Activated T-cell treated with anti-CD3 and anti-CD28 coated beads, Interleukin-2, amount 50 U/mL, for 24 hours (primary cell): ENCODE measurements at regions not wholly inside any gene's neighbourhood (a gene's known extent, or its start where the extent isn't known, plus 50 kb on each side); places are given as distances from the start of the nearest gene placed in this dataset.

Experiments used
- DNase-seq: peaks from one replicate; pipeline ENCODE4 v3.0.0-alpha.2; 2020
- H3K27ac Mint-ChIP-seq: 2 replicates; pipeline ENCODE4 v1.8.0; 2020; ENCODE audit warnings: mild to moderate bottlenecking, mixed read lengths
- H3K27me3 Mint-ChIP-seq: 2 replicates; pipeline ENCODE4 v1.8.0; 2020; ENCODE audit warnings: mixed read lengths
- H3K36me3 Mint-ChIP-seq: 2 replicates; pipeline ENCODE4 v1.8.0; 2020; ENCODE audit warnings: low read depth, mixed read lengths
- H3K4me1 Mint-ChIP-seq: 2 replicates; pipeline ENCODE4 v1.8.0; 2020; ENCODE audit warnings: low read depth, mixed read lengths
- H3K4me3 Mint-ChIP-seq: 2 replicates; pipeline ENCODE4 v1.8.0; 2020; ENCODE audit warnings: mild to moderate bottlenecking, moderate library complexity, mixed read lengths
- H3K9me3 Mint-ChIP-seq: 2 replicates; pipeline ENCODE4 v1.8.0; 2020; ENCODE audit warnings: mixed read lengths

DNA sequence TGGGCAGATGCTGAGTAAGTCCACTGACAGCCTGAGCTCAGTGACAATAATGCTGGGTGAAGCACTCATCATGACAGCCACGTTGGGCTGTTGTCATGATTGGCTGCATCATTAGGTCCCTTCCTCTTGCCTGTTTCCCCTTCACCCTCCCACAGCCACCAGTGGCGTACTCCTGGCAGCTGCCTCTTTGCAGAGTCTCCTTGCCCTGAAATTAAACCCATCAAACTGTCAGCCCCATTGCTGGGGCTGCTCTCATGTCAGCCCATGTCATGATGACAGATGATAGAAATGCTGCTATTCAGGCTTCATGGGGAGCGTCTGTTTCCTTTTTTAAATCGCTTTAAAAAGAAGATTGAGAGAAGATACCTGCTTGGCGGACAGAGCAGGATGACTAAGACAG lies 327.4 kb downstream of the AGTPBP1 start:
- Mint-ChIP-seq H3K9me3 (no peaks in the 10 kb centered on the region), H3K27ac (no peak overlapping the region), H3K27me3 (no peaks in the 10 kb centered on the region), H3K4me3 (no peak overlapping the region), H3K36me3 (no peaks in the 10 kb centered on the region), H3K4me1 (no peaks in the 10 kb centered on the region)
- no peak for DNase-seq

DNA sequence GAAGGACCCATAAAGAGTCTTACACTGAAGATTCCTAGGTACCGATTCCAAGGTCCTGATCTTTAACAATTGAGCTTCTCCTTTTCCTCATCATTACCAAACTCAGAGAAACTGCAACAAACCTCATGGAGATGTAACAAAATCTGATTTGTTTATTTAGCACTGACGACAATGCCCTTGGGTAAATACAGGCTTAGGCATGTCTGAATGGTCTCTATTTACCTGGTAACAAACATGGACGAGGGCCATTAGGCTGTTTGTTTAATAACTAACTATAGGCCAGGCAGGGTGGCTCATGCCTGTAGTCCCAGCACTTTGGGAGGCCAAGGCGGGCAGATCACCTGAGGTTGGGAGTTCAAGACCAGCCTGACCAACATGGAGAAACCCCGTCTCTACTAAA lies 333.3 kb downstream of the AGTPBP1 start:
- no peak for DNase-seq
- H3K27ac Mint-ChIP-seq = no peak overlapping the region
- no peaks in the 10 kb centered on the region for H3K36me3 Mint-ChIP-seq
- no peaks in the 10 kb centered on the region for H3K4me1 Mint-ChIP-seq
- H3K4me3 Mint-ChIP-seq = no peak overlapping the region
- H3K27me3 Mint-ChIP-seq = peaks cover 3% of the 10 kb centered on the region
- H3K9me3 Mint-ChIP-seq = no peaks in the 10 kb centered on the region

DNA sequence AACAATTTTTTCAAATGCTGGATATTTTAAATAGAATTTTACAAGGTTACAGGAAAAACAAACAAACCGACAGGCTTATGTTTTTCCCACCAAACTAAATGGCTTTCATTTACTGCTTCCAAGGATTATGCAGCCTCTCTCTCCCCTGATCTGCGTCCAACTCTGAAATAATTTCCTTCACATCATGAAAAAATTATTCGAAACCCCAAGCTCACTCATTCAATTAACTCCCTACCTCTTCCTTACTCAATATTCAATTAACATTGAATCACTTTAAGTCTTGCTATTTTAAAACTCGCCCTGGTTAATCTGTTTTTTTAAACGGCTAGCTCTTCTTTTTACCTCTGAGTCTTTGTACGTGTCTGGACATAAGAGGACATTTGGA lies 336.2 kb downstream of the AGTPBP1 start:
- Mint-ChIP-seq H3K4me1 (no peaks in the 10 kb centered on the region), H3K36me3 (no peaks in the 10 kb centered on the region)

DNA sequence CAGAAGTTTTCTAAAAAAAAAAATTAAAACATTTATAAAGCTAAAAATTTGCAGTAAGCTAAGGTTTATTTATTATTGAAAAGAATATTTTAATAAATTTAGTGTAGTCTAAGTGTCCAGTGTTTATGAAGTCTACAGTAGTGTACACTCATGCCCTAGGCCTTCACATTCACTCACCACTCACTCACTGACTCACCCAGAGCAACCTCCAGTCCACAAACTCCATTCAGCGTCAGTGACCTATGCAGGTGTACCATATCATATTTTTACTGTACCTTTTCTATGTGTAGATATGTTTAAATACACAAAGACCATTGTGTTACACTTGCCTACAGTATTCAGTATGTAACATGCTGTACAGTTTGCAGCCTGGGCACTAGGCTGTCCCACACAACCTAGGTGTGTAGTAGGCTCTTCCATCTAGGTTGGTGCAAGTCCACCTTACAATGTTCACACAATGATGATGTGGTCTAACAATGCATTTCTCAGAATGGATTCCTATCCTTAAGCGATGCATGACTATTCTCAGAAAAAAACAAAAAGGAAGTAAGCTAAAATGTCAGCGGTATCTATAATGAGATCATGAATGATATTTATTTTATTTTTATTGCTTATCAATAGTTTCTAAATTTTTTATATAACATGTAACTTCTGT lies 336.7 kb downstream of the AGTPBP1 start:
- no peaks in the 10 kb centered on the region for H3K4me1 Mint-ChIP-seq
- no peaks in the 10 kb centered on the region for H3K36me3 Mint-ChIP-seq
- no peaks in the 10 kb centered on the region for H3K9me3 Mint-ChIP-seq
- DNase-seq = no peak
- H3K4me3 Mint-ChIP-seq = no peak overlapping the region
- peaks cover 8% of the 10 kb centered on the region for H3K27me3 Mint-ChIP-seq
- H3K27ac Mint-ChIP-seq = no peak overlapping the region

More for the DNA sequence above, 336.2 kb downstream of the AGTPBP1 start:
- DNase-seq = no peak
- Mint-ChIP-seq H3K27ac (no peak overlapping the region), H3K27me3 (peaks cover 8% of the 10 kb centered on the region), H3K9me3 (no peaks in the 10 kb centered on the region), H3K4me3 (no peak overlapping the region)

DNA sequence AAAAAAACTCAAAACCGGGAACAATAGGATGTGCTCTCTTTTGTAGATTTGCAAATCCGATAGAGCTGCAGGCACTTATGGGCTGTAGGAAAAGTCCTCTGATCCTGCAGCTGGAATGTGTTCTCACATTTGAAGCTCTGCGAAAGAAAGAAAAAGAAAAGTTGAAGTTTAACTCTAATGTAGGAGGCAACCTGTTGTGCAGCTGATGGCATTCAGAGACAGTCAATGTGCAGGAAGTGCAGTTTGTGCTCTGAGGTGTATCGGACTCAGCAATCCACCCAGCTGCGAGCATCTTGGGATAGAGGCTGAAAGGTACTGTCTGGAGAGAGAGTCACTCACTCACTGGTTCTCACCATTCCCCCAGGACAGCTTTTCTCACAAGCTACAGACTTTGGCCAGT lies 339.2 kb downstream of the AGTPBP1 start:
- Mint-ChIP-seq H3K4me1 (no peaks in the 10 kb centered on the region), H3K4me3 (no peak overlapping the region), H3K36me3 (no peaks in the 10 kb centered on the region), H3K9me3 (no peaks in the 10 kb centered on the region), H3K27ac (no peak overlapping the region), H3K27me3 (peaks cover 5% of the 10 kb centered on the region)
- no peak for DNase-seq

DNA sequence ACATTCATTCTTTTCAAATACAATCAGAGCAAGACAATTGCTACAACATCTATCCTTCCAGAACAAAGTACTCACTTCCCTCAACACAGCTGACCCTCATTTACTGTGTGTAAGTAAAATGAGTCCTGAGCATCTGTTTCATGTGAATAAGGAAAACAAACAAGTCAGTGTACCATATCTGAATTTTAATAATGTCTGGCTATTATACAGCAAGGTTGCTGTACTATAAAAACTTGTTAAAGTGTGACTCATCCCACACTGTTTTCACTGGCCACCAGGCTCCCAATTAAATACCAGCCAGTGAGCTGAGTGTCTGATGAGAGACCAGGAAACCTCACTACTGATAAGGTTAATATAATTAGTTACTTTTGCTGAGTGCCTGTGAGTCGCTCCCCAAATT lies 339.8 kb downstream of the AGTPBP1 start:
- no peak overlapping the region for H3K27ac Mint-ChIP-seq
- H3K36me3 Mint-ChIP-seq = no peaks in the 10 kb centered on the region
- H3K9me3 Mint-ChIP-seq = no peaks in the 10 kb centered on the region
- no peaks in the 10 kb centered on the region for H3K4me1 Mint-ChIP-seq
- no peak overlapping the region for H3K4me3 Mint-ChIP-seq
- no peak for DNase-seq
- peaks cover 5% of the 10 kb centered on the region for H3K27me3 Mint-ChIP-seq

DNA sequence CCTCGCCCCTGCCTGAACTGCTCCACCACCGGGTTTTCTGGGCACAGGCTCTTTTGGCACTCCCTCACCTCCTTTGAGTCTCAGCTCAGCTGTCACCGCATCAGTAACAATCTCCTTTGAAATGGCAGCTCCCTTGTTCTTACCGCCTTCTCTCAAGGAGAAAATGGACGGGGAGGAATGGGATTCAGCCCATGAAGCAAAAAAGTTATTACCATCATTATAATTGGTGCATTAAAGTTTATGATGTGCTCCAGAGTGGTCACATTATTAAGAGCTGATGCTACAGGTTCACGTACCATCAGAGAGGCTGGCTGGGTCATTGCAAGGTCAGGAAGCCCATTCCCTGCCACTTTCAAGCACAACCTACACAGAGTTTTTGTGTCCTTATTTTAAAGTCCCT lies 344.7 kb downstream of the AGTPBP1 start:
- Mint-ChIP-seq H3K27me3 (peaks cover 12% of the 10 kb centered on the region), H3K27ac (no peak overlapping the region), H3K36me3 (no peaks in the 10 kb centered on the region), H3K9me3 (no peaks in the 10 kb centered on the region), H3K4me3 (no peak overlapping the region), H3K4me1 (peaks cover 2% of the 10 kb centered on the region)
- DNase-seq = no peak

DNA sequence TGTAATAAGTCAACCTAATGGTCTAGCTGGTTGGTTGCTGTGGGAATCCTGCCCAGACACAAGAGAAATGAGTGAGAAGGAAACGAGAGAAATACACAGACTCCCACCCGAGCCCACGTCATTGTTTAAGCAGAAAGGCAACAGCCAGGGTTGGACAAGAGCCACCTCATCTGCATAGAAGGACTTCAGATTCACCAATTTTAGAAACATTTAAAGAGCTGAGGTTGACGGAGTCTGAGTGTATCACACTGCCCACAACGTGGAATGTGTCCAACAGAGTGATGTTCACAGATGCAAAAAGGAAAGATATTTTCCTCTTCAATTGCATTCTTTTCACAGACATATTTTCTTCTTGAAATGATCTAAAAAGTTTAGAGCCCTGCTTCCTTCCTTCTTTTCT lies 349.5 kb downstream of the AGTPBP1 start:
- DNase-seq = no peak
- no peaks in the 10 kb centered on the region for H3K36me3 Mint-ChIP-seq
- H3K4me3 Mint-ChIP-seq = no peak overlapping the region
- peaks cover 20% of the 10 kb centered on the region for H3K27me3 Mint-ChIP-seq
- no peaks in the 10 kb centered on the region for H3K9me3 Mint-ChIP-seq
- peaks cover 2% of the 10 kb centered on the region for H3K4me1 Mint-ChIP-seq
- H3K27ac Mint-ChIP-seq = no peak overlapping the region

DNA sequence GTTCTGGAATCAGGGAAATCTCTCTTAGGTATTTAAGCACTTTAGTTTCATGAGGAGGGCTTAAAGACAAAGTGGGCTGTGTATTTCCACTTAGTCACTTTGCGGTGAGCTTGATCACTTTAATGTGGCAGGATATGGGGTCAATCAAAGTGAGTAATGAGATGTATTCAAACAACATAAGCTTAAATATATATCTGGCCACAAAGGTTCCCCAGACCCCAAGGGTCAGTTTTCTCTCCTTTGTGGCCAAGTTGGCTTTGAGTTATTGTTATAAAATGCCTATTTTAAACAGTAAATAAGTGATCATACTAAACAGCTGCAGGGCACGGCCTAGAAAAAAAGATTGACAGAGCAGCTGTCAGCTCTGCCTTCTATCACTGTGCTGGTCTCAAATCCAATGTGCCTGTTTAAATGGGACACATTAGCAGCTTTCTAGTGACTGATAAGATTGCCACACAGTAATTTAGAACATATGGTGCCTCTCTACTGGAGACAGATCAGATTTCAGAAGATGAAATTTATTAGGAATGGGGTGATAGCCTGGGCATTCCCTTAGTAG lies 363.9 kb downstream of the AGTPBP1 start:
- H3K4me1 Mint-ChIP-seq = peaks cover 4% of the 10 kb centered on the region
- no peak overlapping the region for H3K27ac Mint-ChIP-seq
- H3K36me3 Mint-ChIP-seq = no peaks in the 10 kb centered on the region
- H3K4me3 Mint-ChIP-seq = no peak overlapping the region
- H3K9me3 Mint-ChIP-seq = no peaks in the 10 kb centered on the region
- peaks cover 6% of the 10 kb centered on the region for H3K27me3 Mint-ChIP-seq
- no peak for DNase-seq

DNA sequence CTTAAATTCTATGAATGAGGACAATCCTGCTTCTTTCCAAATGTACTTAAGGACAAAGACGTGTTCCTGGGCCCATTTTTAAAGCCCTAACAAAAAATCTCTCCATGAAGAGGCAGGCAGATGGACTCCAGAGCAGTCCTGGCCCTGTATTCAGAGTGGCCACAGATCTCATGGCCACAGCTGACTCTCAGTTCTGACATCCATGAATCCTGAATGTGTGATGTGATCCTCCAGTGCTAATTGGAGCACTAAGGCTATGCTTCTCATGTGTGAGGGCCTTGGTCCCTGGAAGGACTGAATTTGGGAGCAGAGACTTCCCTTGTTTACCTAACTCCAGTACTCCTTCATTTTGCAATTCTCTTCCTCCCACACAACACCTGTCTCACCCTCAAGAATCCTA lies 373.0 kb downstream of the AGTPBP1 start:
- H3K27me3 Mint-ChIP-seq = peaks cover 4% of the 10 kb centered on the region
- no peaks in the 10 kb centered on the region for H3K36me3 Mint-ChIP-seq
- H3K27ac Mint-ChIP-seq = no peak overlapping the region
- DNase-seq = no peak
- H3K4me1 Mint-ChIP-seq = no peaks in the 10 kb centered on the region
- no peak overlapping the region for H3K4me3 Mint-ChIP-seq
- H3K9me3 Mint-ChIP-seq = no peaks in the 10 kb centered on the region

DNA sequence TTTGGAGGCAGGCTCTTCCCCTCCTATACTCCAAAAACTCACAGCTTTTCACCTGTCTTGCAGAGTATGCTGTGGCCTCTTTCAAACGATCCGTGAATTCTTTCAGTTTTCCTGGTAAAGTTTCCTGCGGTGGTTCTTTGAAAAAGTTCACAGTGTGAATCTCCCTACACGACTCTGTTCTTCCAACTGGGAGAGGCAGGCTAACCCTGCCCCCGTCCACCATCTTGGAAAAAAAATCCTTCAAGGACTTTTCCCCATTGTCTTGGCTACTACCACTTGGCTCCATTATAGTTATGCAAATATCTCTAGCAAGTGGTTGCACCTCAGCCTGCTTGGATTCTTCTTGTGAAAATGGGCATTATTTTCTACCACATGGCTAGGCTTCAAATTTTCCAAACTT lies 382.6 kb downstream of the AGTPBP1 start:
- DNase-seq = no peak
- Mint-ChIP-seq H3K4me3 (no peak overlapping the region), H3K27me3 (peaks cover 18% of the 10 kb centered on the region), H3K36me3 (no peaks in the 10 kb centered on the region), H3K9me3 (no peaks in the 10 kb centered on the region), H3K27ac (no peak overlapping the region), H3K4me1 (no peaks in the 10 kb centered on the region)

DNA sequence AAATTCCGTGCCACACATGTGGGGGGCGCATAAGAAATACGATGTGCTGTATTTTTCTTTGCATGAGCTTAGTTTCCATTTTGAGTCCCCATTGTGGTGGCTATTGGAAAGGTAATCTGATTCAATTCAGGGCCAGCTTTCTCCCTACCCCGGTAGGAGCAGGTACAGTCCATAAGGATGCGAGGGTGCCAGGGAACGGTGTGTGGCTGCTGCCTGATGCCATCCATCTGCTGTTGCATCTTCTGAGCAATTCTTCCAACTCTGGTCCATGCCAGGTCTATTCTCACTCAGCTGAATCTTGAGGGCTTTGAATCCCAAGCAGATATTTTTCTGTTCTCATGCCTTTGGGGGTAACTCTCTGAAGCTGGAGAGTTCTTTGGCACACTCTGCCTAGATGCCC lies 392.7 kb downstream of the AGTPBP1 start:
- H3K4me1 Mint-ChIP-seq = no peaks in the 10 kb centered on the region
- H3K9me3 Mint-ChIP-seq = no peaks in the 10 kb centered on the region
- no peaks in the 10 kb centered on the region for H3K36me3 Mint-ChIP-seq
- no peak overlapping the region for H3K27ac Mint-ChIP-seq
- no peak for DNase-seq
- H3K4me3 Mint-ChIP-seq = no peak overlapping the region
- H3K27me3 Mint-ChIP-seq = no peaks in the 10 kb centered on the region

DNA sequence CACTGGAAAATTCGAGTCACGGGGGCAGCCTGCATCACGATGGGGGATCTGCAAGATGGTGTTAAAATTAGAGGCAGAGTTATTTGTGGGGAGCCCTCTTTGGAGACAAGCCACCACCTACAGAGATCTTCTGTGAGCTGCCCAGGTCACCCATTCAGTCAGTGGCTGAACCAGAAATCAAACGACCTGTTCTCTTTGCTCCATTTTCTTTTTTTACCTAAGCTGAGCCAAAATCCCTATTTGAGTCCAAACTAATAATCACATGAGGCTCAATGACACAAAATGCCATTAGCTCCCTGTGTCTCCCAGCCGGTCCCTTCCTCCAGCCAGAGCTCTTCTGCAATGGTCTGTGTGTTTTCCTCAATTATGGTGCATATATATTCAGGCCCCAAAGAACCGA lies 394.2 kb downstream of the AGTPBP1 start:
- no peaks in the 10 kb centered on the region for H3K9me3 Mint-ChIP-seq
- DNase-seq = no peak
- H3K4me1 Mint-ChIP-seq = no peaks in the 10 kb centered on the region
- no peak overlapping the region for H3K27ac Mint-ChIP-seq
- no peaks in the 10 kb centered on the region for H3K36me3 Mint-ChIP-seq
- no peak overlapping the region for H3K4me3 Mint-ChIP-seq
- H3K27me3 Mint-ChIP-seq = peaks cover 3% of the 10 kb centered on the region

DNA sequence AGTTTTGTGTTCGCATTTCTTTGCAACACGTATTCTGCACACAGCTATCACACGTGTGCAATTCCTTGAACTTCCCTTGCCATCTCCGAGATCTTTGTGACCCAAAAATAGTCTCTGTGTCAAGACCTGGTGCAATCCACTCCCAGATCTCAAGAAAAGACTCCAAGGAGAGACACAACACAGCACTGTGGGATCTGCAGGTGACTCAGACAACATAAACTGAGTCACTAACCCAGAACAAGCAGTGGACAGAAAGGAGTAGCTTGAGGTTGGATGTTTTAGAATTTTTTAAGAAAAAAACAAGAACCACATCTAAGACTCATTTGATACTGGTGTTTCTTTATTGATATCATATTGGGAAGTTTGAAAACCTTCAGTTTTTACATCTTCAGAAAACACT lies 396.9 kb downstream of the AGTPBP1 start:
- H3K27me3 Mint-ChIP-seq = peaks cover 9% of the 10 kb centered on the region
- no peak for DNase-seq
- no peaks in the 10 kb centered on the region for H3K36me3 Mint-ChIP-seq
- H3K27ac Mint-ChIP-seq = no peak overlapping the region
- H3K9me3 Mint-ChIP-seq = no peaks in the 10 kb centered on the region
- no peaks in the 10 kb centered on the region for H3K4me1 Mint-ChIP-seq
- no peak overlapping the region for H3K4me3 Mint-ChIP-seq

DNA sequence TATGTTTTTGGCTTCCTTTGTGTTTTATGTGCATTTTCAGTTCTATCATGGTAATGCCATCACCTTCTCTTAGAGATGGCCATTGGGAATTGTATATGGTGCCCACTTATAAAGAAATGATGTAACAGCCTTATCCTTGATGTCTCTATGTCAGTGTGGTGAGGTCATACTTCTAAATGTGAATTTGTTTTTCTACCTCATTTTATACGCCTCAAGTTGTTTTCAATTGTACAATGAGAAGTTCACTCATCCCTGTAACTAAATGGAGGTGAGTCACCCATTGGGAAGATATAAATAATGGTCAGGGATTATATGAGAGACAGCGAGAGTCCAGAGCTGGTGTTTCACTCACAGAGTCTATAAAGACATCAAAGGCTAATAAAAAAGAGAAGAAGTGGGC lies 402.4 kb downstream of the AGTPBP1 start:
- Mint-ChIP-seq H3K4me1 (no peaks in the 10 kb centered on the region), H3K36me3 (no peaks in the 10 kb centered on the region), H3K27me3 (peaks cover 19% of the 10 kb centered on the region), H3K4me3 (no peak overlapping the region), H3K9me3 (peaks cover 3% of the 10 kb centered on the region), H3K27ac (no peak overlapping the region)
- no peak for DNase-seq

DNA sequence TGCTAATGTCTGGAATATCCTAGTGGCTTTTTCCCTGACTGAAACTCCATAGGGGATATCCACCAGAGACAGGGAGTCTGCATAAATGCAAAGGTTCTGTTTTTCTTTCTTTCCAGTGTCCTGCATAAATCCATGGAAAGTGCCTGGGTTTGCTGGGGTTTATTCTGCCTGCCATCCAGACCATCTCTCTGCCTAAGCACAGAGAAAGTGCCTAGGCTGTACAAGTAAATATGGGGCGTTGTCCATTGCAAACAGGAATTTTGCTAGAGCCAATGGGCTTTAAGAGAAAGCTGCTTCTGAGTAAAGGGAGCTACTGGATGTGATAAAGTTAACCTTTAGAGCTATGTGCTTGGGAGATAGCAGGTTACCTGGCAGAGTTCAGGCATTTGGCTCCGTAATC lies 407.5 kb downstream of the AGTPBP1 start:
- Mint-ChIP-seq H3K27ac (no peak overlapping the region), H3K4me3 (no peak overlapping the region), H3K27me3 (peaks cover 7% of the 10 kb centered on the region), H3K9me3 (peaks cover under 1% of the 10 kb centered on the region), H3K4me1 (no peaks in the 10 kb centered on the region), H3K36me3 (no peaks in the 10 kb centered on the region)
- DNase-seq = no peak
